ENCODE measurements at regions not wholly inside any gene's neighbourhood (a gene's known extent, or its start where the extent isn't known, plus 50 kb on each side); places are given as distances from the start of the nearest gene placed in this dataset.

DNA sequence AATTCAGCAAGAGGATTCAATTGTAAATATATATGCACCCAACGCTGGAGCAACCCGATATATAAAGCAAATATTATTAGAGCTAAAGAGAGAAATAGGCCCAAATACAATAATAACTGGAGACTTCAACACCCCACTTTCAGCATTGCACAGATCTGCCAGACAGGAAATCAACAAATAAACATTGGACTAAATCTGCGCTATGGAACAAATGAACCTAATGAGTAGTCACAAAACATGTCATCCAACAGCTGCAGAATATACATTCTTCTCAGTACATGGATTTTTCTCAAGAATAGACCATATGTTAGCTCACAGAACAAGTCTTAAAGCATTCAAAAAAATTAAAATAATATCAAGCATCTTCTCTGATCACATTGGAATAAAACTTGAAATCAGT, 86.1 kb upstream of the SLC1A1 start:
- FAIRE-seq (no peak), DNase-seq (ENCODE audit: insufficient read length, low spot score) (no peak)
- TF ChIP-seq, protein P1, sequence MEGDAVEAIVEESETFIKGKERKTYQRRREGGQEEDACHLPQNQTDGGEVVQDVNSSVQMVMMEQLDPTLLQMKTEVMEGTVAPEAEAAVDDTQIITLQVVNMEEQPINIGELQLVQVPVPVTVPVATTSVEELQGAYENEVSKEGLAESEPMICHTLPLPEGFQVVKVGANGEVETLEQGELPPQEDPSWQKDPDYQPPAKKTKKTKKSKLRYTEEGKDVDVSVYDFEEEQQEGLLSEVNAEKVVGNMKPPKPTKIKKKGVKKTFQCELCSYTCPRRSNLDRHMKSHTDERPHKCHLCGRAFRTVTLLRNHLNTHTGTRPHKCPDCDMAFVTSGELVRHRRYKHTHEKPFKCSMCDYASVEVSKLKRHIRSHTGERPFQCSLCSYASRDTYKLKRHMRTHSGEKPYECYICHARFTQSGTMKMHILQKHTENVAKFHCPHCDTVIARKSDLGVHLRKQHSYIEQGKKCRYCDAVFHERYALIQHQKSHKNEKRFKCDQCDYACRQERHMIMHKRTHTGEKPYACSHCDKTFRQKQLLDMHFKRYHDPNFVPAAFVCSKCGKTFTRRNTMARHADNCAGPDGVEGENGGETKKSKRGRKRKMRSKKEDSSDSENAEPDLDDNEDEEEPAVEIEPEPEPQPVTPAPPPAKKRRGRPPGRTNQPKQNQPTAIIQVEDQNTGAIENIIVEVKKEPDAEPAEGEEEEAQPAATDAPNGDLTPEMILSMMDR (IDR thresholded peaks at IDR 0.05; ENCODE audit: insufficient read depth, missing control alignments), result no peak

DNA sequence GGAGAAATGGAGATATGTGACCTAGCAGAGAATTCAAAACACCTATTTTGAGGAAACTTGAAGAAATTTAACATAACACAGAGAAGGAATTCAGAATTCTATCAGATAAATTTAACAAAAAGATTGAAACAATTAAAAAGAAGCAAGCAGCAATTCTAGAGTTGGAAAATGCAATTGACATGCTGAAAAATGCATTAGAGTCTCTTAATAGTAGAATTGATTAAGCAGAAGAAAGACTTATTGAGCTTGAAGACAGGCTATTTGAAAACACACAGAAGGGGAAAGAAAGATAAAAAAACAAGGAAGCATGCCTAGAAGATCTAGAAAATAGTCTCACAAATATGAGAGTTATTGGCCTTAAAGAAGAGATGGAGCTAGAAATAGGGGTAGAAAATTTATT, 87.8 kb upstream of the SLC1A1 start:
- FAIRE-seq, result no peak
- TF ChIP-seq, protein P1 (IDR thresholded peaks at IDR 0.05; ENCODE audit: insufficient read depth, missing control alignments), result no peak
- no peak for DNase-seq (ENCODE audit: insufficient read length, low spot score)

DNA sequence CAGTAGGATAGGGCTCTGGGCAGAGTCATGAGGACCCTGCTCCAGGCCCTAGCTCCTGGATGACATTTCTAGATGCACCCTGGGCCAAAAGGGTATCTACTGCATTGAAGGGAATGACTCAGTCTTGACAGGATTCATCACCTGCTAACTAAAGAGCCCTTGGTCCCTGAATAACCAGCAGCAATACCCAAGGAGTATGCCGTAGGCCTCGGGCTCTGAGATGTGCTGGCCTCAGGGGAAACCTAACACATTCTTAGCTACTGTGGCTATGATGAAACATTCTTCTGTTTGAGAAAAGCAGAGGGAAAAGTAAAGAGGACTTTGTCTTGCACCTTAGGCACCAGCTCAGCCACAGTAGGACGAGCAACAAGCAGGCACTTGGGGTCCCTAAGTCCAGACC, 89.5 kb upstream of the SLC1A1 start:
- DNase-seq (ENCODE audit: insufficient read length, low spot score) (no peak), FAIRE-seq (no peak)
- TF ChIP-seq, protein P1 (IDR thresholded peaks at IDR 0.05; ENCODE audit: insufficient read depth, missing control alignments), result no peak

DNA sequence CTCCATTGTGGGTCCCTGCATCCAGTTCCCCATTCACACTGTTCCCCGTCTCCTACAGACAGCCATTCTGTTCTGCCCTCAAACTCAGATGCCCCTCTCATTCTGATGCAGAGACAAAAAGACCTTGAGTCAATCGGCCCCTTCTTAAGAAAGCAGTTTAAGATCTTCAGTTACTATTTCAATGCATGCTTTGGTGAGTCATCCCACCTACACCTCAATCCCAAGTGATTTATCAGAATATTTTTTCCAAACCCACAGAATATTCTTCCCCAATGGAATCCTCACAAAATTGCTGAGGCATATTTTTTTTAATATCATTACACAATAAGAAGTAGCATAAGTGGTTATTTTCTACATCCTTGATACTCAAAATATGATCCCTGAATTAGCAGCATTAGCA, 92.4 kb upstream of the SLC1A1 start:
- FAIRE-seq (no peak), DNase-seq (ENCODE audit: insufficient read length, low spot score) (no peak)
- TF ChIP-seq, protein P1 (IDR thresholded peaks at IDR 0.05; ENCODE audit: insufficient read depth, missing control alignments), result no peak

DNA sequence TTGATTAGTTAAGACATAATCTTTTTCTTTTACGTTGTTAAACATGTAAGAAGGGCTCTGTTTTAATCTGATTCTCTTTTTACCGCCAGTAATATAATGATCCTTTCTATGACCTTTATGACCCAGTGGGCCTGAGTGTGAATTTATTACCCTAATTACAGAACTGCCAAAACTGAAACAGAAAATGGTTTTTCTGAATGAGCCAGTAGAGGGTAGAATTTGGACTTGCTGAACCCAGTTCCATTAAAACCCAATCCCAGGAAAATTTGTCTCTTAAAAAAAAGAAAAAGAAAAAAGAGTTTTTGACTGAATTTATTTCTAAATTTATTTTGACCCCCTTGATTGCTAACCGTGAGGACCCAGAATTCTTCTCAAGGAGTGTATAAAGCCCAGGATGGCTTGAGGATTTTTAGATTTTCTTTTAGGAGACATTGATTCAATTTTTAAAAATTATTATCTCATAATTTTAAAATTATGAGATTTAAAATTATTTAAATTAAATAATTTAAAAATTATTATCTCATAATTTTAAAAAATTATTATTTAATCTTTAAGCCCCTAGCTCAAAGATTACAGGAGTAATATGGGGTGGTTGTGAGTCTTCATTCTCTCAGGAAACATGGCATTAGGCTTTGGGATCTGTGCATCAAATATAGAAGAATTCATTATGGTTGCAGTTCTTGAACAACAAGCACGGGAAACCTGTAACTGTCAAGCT, 94.1 kb upstream of the GLIS3 start:
- TF ChIP-seq, protein P1 (IDR thresholded peaks at IDR 0.05; ENCODE audit: insufficient read depth, missing control alignments), result no peak
- DNase-seq (ENCODE audit: insufficient read length, low spot score), result no peak
- FAIRE-seq, result no peak

DNA sequence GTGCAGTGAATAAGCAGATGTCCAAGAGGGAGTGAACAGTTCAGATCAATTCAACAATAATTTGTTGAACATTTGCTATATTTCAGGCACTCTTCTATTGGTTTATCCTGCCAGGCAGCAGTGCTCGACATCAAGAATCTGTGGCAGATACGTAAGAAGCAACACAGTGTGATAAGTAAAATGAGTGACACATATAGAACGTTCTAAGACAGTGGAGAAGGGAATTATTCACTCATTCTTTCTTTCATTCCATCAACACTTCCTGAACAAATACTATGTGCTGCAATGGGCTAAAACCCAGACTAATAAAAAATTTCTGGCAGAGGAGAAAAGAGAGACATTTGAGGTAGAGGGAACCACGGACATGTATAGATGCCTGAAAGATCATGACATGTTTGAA, 89.9 kb upstream of the GLIS3 start:
- TF ChIP-seq, protein P1 (IDR thresholded peaks at IDR 0.05; ENCODE audit: insufficient read depth, missing control alignments), result no peak
- DNase-seq (ENCODE audit: insufficient read length, low spot score), result no peak

DNA sequence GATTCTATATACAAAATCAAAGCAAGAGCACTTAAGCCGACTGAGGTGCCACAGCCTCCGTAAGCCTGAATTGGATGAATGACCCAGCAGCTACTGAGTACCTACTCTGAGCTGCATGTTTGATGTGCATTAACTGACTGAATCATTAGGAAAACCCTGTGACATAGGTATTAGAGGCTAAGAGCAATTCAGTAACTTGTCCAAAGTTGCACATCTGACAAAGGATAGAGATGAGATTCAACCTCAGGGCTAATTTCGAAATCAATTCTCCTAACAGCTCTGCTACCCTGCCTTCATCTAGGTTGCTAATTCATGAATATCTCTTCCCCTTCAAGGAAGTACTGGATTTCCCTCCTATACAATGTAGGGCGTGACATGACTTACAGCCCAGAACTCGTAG, 89.1 kb upstream of the GLIS3 start:
- TF ChIP-seq, protein P1 (IDR thresholded peaks at IDR 0.05; ENCODE audit: insufficient read depth, missing control alignments), result no peak
- DNase-seq (ENCODE audit: insufficient read length, low spot score), result no peak
- FAIRE-seq, result no peak

More for the DNA sequence above, 89.9 kb upstream of the GLIS3 start:
- FAIRE-seq, result no peak

Measured in D721Med (cell line).